ENCODE measurements at regions not wholly inside any gene's neighbourhood (a gene's known extent, or its start where the extent isn't known, plus 50 kb on each side); places are given as distances from the start of the nearest gene placed in this dataset.

DNA sequence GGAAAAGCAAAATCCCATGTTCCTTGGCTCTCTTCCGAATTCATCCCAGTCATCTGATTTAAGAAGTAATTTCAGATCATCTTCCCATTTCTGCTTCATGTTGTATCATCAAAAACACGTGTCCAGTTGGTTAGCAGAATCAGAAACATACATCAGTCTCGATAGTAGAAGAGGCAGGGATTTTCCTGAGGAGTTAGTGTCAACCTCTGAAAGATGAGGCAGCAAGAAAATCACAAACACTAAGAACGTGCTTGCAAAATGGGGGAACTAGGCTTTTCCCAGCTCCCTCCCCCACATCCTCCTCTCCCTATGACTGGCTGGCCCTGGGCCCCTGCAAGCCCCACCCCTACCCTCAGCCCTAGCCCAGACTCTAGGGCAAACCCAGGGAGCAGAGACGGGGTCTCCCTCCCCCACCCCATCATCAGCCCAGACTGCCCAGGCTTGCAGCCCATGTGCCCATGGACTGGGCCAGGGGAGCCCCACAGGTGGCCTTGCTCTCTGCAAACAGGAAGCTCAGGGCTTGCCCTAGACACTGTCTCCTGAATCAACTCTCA lies 161.0 kb upstream of the ID2 start:
- H3K27ac ChIP-seq (ENCODE audit: low read depth, low read length) = no peak overlapping the region
- WGBS, 3 donors = 68 to 92% (median 75%) methylated on average over 5 of the region's 5 CpGs

DNA sequence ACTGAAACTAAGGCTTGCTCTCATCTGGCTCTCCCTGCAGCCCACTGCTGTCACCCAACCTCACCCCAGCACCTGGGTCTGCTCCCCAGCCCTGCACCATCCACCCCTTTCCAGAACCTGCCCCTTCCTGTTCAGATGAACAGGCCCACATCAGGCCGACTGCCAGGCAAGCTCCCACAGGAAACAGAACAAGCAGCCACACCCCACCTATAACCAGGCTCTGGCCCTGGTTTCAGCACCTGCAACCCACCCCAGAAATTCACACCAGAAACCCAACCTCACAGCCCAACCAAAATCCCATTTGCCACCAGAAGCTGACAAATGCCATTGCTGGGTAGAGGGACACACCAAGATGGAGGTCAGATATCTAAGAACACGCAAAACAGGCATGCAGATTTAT lies 159.2 kb upstream of the ID2 start:
- 70 to 95% (median 73%) methylated on average over 2 of the region's 2 CpGs for WGBS, 3 donors
- no peak overlapping the region for H3K27ac ChIP-seq (ENCODE audit: low read depth, low read length)

DNA sequence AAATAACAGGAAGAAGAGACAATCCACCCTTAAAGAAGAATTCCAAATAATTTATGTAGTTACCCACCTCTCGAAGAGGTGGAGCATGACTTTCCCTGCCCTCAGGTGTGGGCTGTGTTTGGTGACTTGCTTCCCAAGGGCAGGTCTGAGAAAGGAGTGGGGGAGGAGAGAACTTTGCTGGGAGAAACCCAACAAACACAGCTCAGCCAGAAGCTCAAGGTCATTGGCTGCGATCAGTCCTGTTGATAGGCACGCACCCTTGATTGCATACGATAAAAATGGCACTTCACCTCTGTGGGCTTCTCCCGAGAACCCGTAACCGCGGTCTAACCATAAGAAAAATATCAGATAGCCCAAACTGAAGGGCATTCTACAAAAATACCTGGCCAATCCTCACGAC lies 157.5 kb upstream of the ID2 start:
- WGBS, 3 donors = 25 to 98% (median 89%) methylated on average over 9 of the region's 9 CpGs
- no peak overlapping the region for H3K27ac ChIP-seq (ENCODE audit: low read depth, low read length)

DNA sequence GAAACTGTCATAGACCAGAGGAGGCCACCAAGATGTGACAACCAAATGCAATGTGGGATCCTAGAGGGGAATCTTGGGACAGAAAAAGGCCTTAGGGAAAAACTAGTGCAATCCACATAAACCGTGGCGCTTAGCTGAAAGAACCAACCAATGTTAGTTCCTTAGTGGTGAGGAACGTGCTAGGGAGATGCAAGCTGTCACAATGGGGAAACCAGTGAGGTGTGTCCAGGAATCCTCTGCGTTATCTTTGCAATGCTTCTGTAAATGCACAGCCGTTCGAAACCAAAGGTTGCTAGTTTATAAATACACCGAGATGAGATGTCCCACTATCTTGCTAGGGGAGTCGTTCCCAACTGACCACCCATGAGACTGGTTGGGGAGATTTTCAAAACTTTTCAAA lies 157.0 kb upstream of the ID2 start:
- no peak overlapping the region for H3K27ac ChIP-seq (ENCODE audit: low read depth, low read length)
- WGBS, 3 donors = 80 to 88% (median 88%) methylated on average over 8 of the region's 8 CpGs

DNA sequence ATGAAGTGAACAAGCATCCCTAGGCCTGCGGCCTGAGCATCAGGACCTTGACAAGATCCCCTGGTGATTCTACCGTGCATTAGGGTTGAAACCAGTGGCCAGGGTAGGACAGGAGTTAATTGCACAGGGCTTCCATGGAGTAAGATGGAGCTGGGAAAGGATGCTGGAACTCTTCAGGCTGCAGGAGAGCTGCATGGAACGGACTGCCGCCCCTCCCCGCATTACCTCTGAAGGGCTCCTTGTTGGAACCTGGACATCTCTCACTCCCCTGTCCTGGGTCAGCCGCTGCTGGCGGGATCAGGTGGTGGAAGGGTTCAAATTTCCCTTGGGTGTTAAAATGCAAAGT lies 156.6 kb upstream of the ID2 start:
- no peak overlapping the region for H3K27ac ChIP-seq (ENCODE audit: low read depth, low read length)
- WGBS, 3 donors = 71 to 91% (median 84%) methylated on average over 7 of the region's 7 CpGs

DNA sequence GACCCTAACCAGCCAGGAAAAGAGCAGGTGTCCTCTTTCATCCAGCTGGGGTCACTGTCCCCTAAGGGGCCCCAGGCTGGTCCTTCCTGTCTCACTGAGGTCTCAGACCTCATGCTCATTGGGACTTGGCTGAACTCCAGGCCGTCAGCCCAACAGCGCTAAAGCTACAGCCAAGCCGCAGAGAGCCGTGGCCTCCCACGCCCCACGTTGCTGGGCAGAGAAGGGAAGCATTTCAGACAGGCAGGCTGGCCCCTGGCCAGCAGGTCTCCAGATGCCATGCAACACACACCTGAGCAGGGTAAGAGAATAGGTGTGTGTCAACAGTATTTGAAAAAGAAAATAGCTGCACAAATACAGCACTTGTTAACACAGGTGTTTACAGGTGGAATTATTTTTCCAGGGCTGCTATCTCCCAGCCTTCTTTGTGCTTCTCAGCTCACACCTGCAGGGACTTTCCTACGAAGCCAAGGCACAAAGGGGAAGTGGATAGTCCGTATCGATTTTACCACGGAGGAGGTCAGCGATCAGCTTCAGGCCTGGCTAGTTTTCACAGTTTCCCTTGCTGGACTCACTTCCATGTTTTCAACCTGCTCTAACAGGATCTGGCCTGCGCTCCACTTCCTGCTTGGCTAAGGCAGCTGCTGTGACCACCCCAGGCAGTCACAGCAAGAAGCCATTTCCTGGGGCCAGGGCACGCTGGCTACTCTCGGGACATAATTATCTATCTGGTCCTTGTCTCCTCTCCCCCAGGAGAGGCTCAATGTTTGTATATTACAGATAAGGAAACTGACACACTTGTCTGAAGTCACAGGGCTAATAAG lies 156.1 kb upstream of the ID2 start:
- no peak overlapping the region for H3K27ac ChIP-seq (ENCODE audit: low read depth, low read length)
- 15 to 27% (median 26%) methylated on average over 14 of the region's 14 CpGs for WGBS, 3 donors

DNA sequence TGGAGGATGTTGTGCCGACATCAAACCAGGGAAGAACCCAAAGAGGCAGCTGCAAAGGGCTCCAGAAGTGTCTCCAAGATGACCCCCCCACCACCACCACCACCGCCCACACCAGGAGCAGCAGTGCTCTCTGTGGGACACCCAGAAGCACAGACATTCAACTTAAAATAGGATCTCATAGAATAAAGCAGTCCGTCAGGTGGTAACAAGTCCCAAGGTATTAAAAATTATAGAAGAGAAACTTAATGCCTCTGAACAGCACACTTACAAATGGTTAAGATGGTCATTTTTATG lies 155.5 kb upstream of the ID2 start:
- no peak overlapping the region for H3K27ac ChIP-seq (ENCODE audit: low read depth, low read length)
- whole genome bisulfite sequencing, 3 donors = 65 to 75% (median 69%) methylated on average over 3 of the region's 3 CpGs

DNA sequence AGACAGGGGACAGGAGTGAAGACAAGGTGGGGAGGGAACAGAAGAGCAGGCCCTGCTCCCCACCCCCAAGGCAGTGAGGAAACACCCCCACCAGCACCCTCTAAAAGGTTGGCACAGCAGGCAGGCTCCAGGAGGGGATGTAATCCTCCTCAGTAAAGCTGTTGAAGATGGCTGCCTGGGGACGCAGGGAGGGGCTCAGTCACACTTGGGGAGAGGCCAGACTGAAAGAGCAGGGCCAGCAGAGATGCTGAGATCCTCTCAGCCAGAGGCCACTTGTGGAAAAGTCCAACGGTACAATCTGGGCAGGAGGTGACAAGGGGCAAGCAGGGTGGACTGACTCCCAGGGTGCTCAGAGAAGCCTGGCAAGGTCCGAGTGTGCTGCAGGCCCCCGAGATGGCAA lies 154.8 kb upstream of the ID2 start:
- WGBS, 3 donors = 82 to 84% (median 83%) methylated on average over 4 of the region's 4 CpGs
- no peak overlapping the region for H3K27ac ChIP-seq (ENCODE audit: low read depth, low read length)

DNA sequence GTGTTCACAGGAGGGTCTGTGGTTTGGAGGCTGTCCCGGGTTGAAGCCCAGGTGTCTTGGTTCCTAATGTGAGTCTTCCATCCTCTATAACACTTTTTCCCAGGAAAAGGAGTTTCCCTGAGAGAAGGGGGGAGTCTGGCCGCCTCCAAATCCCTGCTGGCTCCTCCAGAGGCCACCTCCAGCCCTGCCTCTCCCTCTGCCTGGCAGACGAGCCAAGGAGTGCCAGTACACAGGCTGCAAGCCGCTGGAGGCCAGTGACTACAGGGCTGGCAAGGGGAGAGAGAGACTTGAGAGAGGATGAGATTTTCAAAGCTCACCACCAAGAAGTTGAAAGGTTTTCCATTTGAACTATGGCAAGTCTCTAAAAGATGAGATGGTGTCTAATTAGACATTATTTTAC lies 154.2 kb upstream of the ID2 start:
- 60 to 75% (median 61%) methylated on average over 4 of the region's 4 CpGs for WGBS, 3 donors
- H3K27ac ChIP-seq (ENCODE audit: low read depth, low read length) = no peak overlapping the region

DNA sequence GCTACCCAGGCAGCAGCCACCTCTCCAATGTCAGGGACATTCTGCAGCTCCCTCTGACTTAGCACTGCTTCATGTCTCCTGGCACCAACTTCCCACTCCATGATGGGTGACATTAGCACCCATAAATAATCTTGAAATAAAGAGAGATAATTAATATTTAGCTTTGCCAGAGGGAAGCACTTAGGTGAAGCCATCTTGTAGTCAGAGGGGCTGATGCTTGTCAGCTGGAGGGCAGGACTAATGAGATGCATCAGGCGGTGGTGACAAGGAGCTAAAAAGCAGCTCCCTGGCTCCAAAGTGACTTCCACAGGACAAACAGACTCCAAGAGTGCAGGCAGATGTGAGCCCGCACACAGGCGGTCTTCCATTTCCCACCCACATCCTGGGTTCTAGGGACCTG lies 153.0 kb upstream of the ID2 start:
- WGBS, 3 donors = 93 to 99% (median 97%) methylated on average over 3 of the region's 3 CpGs
- H3K27ac ChIP-seq (ENCODE audit: low read depth, low read length) = no peak overlapping the region

DNA sequence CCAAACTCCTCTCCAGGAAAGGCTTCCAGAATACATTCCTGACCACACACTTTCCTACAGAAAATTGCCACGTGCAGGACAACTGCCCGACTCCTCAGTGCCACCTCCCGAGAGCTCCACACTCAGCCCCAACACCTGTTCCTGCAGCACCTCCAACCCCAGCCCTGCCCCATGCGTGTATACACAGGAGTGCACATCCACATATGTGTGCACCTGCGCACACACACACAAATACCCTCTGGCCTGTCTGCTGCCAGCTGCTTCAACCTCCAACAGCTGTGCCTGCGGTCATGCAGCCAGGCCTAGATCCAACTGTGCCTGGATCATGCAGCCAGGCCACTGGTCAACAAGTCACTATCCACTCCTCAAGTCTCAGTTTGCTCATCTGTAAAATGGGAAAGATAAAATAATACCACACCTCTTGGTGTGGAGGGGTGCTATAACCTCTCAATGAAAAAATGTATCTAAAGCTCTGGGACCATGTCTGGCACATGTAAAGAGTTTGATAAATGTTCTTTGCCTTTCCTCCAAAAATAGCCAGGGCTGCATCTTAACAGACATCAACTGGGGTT lies 152.1 kb upstream of the ID2 start:
- 94 to 95% (median 95%) methylated on average over 6 of the region's 6 CpGs for whole genome bisulfite sequencing, 3 donors
- no peak overlapping the region for H3K27ac ChIP-seq (ENCODE audit: low read depth, low read length)

DNA sequence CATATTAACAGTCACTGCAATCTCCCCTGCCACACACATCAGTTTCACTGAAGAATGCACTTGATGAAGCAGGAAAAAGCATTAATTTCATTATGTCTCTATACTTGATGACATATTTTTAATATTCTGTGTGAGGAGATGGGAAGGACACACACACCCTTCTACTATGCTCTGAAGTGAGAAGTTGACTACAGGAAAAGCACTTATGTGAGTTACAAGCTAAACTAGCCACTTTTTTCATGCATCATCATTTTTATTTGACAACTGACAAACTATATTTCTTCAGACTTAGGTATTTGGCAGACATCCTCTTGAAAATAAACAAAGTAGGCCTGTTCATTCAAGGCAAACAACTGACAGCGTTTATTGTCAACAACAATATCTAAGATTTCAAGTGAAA lies 150.4 kb upstream of the ID2 start:
- H3K27ac ChIP-seq (ENCODE audit: low read depth, low read length) = no peak overlapping the region
- 80 to 98% (median 93%) methylated on average over 1 of the region's 1 CpG for WGBS, 3 donors

DNA sequence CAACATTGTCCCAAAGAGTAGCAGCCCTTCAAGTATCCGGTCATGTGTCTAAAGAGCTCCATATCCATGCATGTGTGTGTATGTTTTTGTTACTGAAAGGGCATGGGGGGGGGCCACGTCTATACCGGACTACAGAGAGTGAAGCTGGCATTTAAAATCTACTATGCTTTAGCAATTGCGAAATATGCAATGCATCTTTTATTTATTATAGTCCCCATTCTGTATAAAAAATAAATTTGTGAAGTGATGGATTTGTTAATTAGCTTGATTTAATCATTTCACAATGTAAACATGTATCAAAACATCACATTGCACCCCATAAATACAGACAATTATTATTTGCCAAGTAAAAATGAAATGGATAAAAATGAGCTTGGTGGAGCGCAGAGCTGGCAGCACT lies 149.4 kb upstream of the ID2 start:
- no peak overlapping the region for H3K27ac ChIP-seq (ENCODE audit: low read depth, low read length)
- 87 to 89% (median 89%) methylated on average over 5 of the region's 5 CpGs for WGBS, 3 donors

DNA sequence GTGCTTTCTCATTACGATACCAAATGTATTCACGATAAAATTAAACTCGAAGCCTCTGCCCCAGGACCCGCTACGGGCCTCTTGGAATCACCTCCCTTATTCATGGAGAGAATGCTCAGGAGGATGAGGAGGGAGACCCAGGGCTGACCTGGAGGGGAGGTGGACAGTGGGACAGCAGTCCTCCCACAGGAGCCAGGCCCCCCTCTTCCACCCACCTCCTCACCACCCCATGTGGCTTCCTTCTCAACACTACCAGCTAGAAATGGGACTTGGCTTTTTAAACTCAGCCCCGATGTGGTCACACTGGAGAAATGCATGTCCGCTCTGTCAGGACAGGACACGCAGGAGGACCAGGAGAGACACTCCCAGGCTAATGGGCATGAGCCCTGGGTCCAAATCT lies 147.9 kb upstream of the ID2 start:
- no peak overlapping the region for H3K27ac ChIP-seq (ENCODE audit: low read depth, low read length)
- whole genome bisulfite sequencing, 3 donors = 92 to 98% (median 94%) methylated on average over 8 of the region's 8 CpGs

DNA sequence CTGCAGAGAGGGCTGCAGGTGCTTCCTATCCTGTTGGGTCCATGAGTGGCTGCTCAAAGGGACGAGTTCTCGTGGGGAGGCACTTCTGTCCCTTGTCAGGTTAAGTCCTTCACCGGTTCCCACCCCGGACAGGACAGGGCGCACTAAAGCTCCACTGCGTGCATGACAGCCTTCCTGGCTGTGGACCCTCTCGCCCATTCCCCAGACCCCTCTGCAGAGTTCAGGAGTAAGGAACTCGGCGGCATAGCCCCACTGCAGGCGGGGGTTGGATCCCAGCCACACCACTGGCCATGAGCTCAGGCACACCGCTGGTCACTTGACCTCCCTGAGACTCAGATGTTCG lies 147.5 kb upstream of the ID2 start:
- no peak overlapping the region for H3K27ac ChIP-seq (ENCODE audit: low read depth, low read length)
- WGBS, 3 donors = 56 to 85% (median 58%) methylated on average over 12 of the region's 12 CpGs

DNA sequence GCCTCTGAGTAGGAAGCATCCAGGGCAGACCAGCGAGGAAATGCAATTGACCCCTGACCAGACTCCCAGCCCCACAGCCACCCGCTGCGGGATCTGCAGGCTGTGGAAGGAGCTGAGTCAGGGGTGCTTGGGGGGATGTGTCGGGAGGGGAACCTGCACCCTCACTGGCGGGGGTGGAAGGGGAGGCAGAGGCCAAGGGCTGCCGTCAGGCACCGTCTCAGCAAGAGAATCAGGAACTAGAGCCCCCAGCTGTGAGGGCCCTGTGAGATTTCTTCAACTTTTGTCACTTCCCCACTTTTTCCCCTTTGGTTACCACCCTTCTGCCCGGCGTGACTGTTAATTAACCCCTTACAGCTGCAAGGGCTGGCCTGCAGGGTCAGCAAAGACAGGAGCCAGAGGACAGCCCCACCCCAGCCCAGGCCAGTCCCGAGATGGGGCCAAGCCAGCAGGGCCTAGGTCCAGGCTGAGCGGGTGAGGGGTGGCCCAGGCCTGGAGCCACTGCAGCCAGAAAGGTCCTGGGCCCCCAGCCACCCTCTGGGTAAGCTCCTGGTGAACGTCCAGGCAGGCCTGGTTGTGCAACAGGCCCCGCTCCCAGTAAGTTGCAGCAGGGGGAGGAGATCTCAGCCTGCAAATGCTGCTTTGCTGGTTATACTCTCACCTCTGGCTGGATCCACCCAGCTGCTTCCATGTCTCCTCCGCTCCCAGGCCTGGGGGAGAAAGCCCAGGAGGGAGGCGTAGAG lies 147.0 kb upstream of the ID2 start:
- H3K27ac ChIP-seq (ENCODE audit: low read depth, low read length) = no peak overlapping the region
- 26 to 66% (median 41%) methylated on average over 15 of the region's 15 CpGs for WGBS, 3 donors

DNA sequence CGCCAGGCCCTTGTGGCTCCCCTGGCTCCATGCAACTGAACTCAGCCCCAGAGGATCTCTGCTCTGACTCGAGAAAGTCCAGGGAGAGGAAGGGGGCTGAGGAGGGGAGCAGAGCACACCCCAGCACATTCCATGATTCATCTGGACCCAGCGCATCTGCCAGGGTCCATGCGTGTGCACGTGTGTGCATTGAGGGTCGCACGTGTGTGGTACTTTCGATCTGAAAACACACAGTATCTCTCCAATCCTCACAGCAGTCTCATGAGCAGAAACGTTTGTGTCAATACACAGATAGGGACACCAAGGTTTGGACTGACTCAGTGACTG lies 146.4 kb upstream of the ID2 start:
- H3K27ac ChIP-seq (ENCODE audit: low read depth, low read length) = no peak overlapping the region
- WGBS, 3 donors = 41 to 76% (median 50%) methylated on average over 9 of the region's 9 CpGs

DNA sequence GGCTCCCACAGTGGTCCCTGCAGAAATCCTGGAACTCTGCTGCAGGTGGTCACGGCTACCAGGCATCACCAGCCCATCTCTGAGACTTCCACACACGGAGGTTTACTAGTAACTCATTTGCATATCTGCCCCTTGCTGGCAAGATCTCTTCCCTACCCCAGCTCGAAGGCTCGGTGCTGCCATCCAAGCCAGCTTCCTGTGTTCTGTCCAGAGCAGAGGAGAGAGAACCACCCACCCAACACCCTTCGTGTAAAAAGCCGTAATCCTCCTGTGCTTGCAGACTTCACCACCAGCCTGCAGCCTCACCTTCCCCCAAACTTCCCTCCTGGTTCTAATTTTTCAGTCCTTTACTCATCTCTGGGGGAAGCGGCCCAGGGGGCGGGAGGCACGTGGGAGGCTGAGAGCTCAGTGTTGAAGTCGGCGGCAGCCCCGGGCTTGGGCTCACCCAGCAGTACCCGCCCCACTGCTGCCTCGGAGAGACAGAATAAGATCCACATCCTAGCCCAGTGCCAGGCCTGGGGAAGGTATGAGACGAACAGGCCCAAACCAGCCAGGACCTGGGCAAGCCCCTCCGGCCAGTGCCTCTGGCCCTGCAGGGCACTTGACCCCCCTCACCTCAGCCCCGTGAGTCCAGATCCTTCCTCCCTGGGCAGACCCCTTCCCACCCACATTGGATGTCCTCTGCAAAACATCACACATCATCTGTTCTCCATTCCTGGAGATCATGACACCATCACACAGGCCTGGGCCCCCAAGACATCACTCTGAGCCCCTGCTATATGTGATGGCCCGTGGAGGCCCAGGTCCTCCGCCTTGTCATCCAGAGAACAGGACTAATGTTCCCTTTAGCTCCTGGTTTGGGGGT lies 145.8 kb upstream of the ID2 start:
- no peak overlapping the region for H3K27ac ChIP-seq (ENCODE audit: low read depth, low read length)
- WGBS, 3 donors = 47 to 88% (median 53%) methylated on average over 19 of the region's 19 CpGs

All from adipose tissue (tissue), 3 donors.